Type B pancreatic cell (in vitro differentiated cells): ENCODE measurements at regions not wholly inside any gene's neighbourhood (a gene's known extent, or its start where the extent isn't known, plus 50 kb on each side); places are given as distances from the start of the nearest gene placed in this dataset.

Source experiments
- DNase-seq: peaks from one replicate; pipeline ENCODE4 v3.0.0; 2021; ENCODE audit warnings: mixed read lengths; ENCODE audit not compliant: unreplicated experiment; ENCODE audit errors: extremely low spot score
- H3K27ac Mint-ChIP-seq: 2 replicates; pipeline ENCODE4 v1.8.0; 2021; ENCODE audit warnings: mild to moderate bottlenecking, mixed read lengths
- H3K27me3 Mint-ChIP-seq: 2 replicates; pipeline ENCODE4 v1.8.0; 2021; ENCODE audit warnings: mixed read lengths
- H3K36me3 Mint-ChIP-seq: 2 replicates; pipeline ENCODE4 v1.8.0; 2021; ENCODE audit warnings: mixed read lengths
- H3K4me1 Mint-ChIP-seq: one replicate; pipeline ENCODE4 v1.8.0; 2021; ENCODE audit warnings: mixed read lengths; ENCODE audit not compliant: unreplicated experiment
- H3K4me3 Mint-ChIP-seq: 2 replicates; pipeline ENCODE4 v1.8.0; 2021; ENCODE audit warnings: mild to moderate bottlenecking, mixed read lengths
- H3K9me3 Mint-ChIP-seq: 2 replicates; pipeline ENCODE4 v1.8.0; 2021; ENCODE audit warnings: mixed read lengths
- CTCF ChIP-seq: fragments of 200-600 bp; sonication (generic); conservative IDR thresholded peaks from 2 replicates; pipeline ENCODE4 v1.5.0; 2021; ENCODE audit warnings: antibody characterized with exemption, mild to moderate bottlenecking

- Mint-ChIP-seq H3K4me1 (peaks cover 12% of the 10 kb centered on the region), H3K27ac (no peak overlapping the region), H3K4me3 (no peak overlapping the region), H3K9me3 (no peaks in the 10 kb centered on the region), H3K27me3 (peaks cover 16% of the 10 kb centered on the region), H3K36me3 (no peaks in the 10 kb centered on the region)
- no peak for DNase-seq
- no peak for TF ChIP-seq CTCF
Observed at GRCh38 chr6:40692337-40692736, 105.2 kb upstream of the LRFN2 start.

- peaks cover 16% of the 10 kb centered on the region for H3K4me1 Mint-ChIP-seq
- H3K27ac Mint-ChIP-seq, result no peak overlapping the region
Observed at GRCh38 chr6:40689185-40689584, 102.0 kb upstream of the LRFN2 start.

GRCh38 chr6:40688214-40688761 lies 101.1 kb upstream of the LRFN2 start:
- no peak for TF ChIP-seq CTCF
- Mint-ChIP-seq H3K9me3 (peaks cover 4% of the 10 kb centered on the region), H3K4me3 (no peak overlapping the region), H3K36me3 (no peaks in the 10 kb centered on the region), H3K4me1 (peaks cover 16% of the 10 kb centered on the region), H3K27me3 (peaks cover 23% of the 10 kb centered on the region), H3K27ac (no peak overlapping the region)
- DNase-seq, result no peak

More at GRCh38 chr6:40689185-40689584, 102.0 kb upstream of the LRFN2 start:
- no peak for DNase-seq
- Mint-ChIP-seq H3K36me3 (no peaks in the 10 kb centered on the region), H3K4me3 (no peak overlapping the region), H3K9me3 (peaks cover 4% of the 10 kb centered on the region), H3K27me3 (peaks cover 21% of the 10 kb centered on the region)
- TF ChIP-seq CTCF, result no peak

- H3K9me3 Mint-ChIP-seq, result peaks cover 4% of the 10 kb centered on the region
- no peak for TF ChIP-seq CTCF
- H3K27ac Mint-ChIP-seq, result no peak overlapping the region
- peaks cover 27% of the 10 kb centered on the region for H3K27me3 Mint-ChIP-seq
- DNase-seq, result no peak
- peaks cover 16% of the 10 kb centered on the region for H3K4me1 Mint-ChIP-seq
- H3K36me3 Mint-ChIP-seq, result no peaks in the 10 kb centered on the region
- no peak overlapping the region for H3K4me3 Mint-ChIP-seq
Observed at GRCh38 chr6:40685862-40686261, 98.7 kb upstream of the LRFN2 start.

- no peak for DNase-seq
- Mint-ChIP-seq H3K9me3 (peaks cover 10% of the 10 kb centered on the region), H3K36me3 (no peaks in the 10 kb centered on the region), H3K4me1 (peaks cover 7% of the 10 kb centered on the region), H3K4me3 (no peak overlapping the region), H3K27me3 (peaks cover 18% of the 10 kb centered on the region), H3K27ac (no peak overlapping the region)
- TF ChIP-seq CTCF, result no peak
Observed at GRCh38 chr6:40681622-40682021, 94.5 kb upstream of the LRFN2 start.

GRCh38 chr6:40678941-40679340 lies 91.8 kb upstream of the LRFN2 start:
- peaks cover 5% of the 10 kb centered on the region for H3K9me3 Mint-ChIP-seq
- H3K27ac Mint-ChIP-seq, result no peak overlapping the region
- TF ChIP-seq CTCF, result no peak
- no peak for DNase-seq
- H3K36me3 Mint-ChIP-seq, result no peaks in the 10 kb centered on the region
- H3K27me3 Mint-ChIP-seq, result peaks cover 18% of the 10 kb centered on the region
- H3K4me3 Mint-ChIP-seq, result no peak overlapping the region
- no peaks in the 10 kb centered on the region for H3K4me1 Mint-ChIP-seq
